ENCODE measurements at regions not wholly inside any gene's neighbourhood (a gene's known extent, or its start where the extent isn't known, plus 50 kb on each side); places are given as distances from the start of the nearest gene placed in this dataset.

- H2AFZ ChIP-seq (ENCODE audit: low read depth, low read length, poor library complexity, severe bottlenecking): no peak overlapping the region
- no TSS peak for BruUV-seq (replicated peaks)
- H3K4me1 ChIP-seq (ENCODE audit: control insufficient read depth in 1 of 2, insufficient read depth in 2 of 2, low read length in 2 of 2): no peaks in the 10 kb centered on the region
- no peaks in the 10 kb centered on the region for H3K79me2 ChIP-seq (ENCODE audit: insufficient read depth, low read length)
- intact Hi-C loops (cut with micrococcal nuclease): no loop called here
- no peak for ATAC-seq
- DNase-seq (ENCODE audit: low read depth, low spot score): no peak
- H4K20me1 ChIP-seq (ENCODE audit: insufficient read depth): no peaks in the 10 kb centered on the region
- no peaks in the 10 kb centered on the region for H3K27me3 ChIP-seq (ENCODE audit: insufficient read depth, low read length)
- no peak for TF ChIP-seq CBX3 (IDR thresholded peaks at IDR 0.05; ENCODE audit: low read depth)
- TF ChIP-seq MAX (IDR thresholded peaks at IDR 0.05): no peak
- TF ChIP-seq RAD21 (IDR thresholded peaks at IDR 0.05; ENCODE audit: low read depth): no peak
- TF ChIP-seq SRF (IDR thresholded peaks at IDR 0.05; ENCODE audit: low read depth): no peak
- TF ChIP-seq ZBTB33 (IDR thresholded peaks at IDR 0.05; ENCODE audit: extremely low read depth, insufficient replicate concordance, low read length): no peak
- no peak for TF ChIP-seq EZH2phosphoT487 (IDR thresholded peaks at IDR 0.05; ENCODE audit: borderline replicate concordance)
- no peak for TF ChIP-seq CTCF (IDR thresholded peaks at IDR 0.05 in 2 of 3, conservative IDR thresholded peaks at IDR 0.05 in 1 of 3; ENCODE audit: borderline replicate concordance in 1 of 3, insufficient read depth in 1 of 3, low read depth in 2 of 3, low read length in 2 of 3)
- TF ChIP-seq SIN3A (IDR thresholded peaks at IDR 0.05; ENCODE audit: low read depth): no peak
- TF ChIP-seq EGR1 (IDR thresholded peaks at IDR 0.05; ENCODE audit: low read depth): no peak
- no peak for TF ChIP-seq ELF1 (IDR thresholded peaks at IDR 0.05; ENCODE audit: borderline replicate concordance, low read depth)
- no peak for TF ChIP-seq JUND (IDR thresholded peaks at IDR 0.05)
- TF ChIP-seq YY1 (IDR thresholded peaks at IDR 0.05; ENCODE audit: extremely low read depth, insufficient replicate concordance, low read depth, low read length): no peak
- no peak for TF ChIP-seq POLR2AphosphoS5 (IDR thresholded peaks at IDR 0.05; ENCODE audit: low read depth, low read length)
- no peak for TF ChIP-seq ATF3 (IDR thresholded peaks at IDR 0.05)
- TF ChIP-seq REST (IDR thresholded peaks at IDR 0.05; ENCODE audit: low read depth): no peak
- no peak for TF ChIP-seq FOSL1 (IDR thresholded peaks at IDR 0.05; ENCODE audit: low read depth)
- no peak for TF ChIP-seq TCF7L2 (IDR thresholded peaks at IDR 0.05; ENCODE audit: borderline replicate concordance, extremely low read depth, insufficient read depth, insufficient read length)
- no peak for TF ChIP-seq ZFX (IDR thresholded peaks at IDR 0.05)
- ChIA-PET POLR2A (no interaction called here), CTCF (no interaction called here), RAD21 (ENCODE audit: low non-redundant PET in 1 of 2, low total read pairs in 2 of 2, uncharacterized antibody in 2 of 2, unreplicated experiment in 2 of 2) (no interaction called here)
- H3K9ac ChIP-seq (ENCODE audit: low read length): no peak overlapping the region
- H3K9me2 ChIP-seq (ENCODE audit: insufficient read depth): no peaks in the 10 kb centered on the region
- H3K4me2 ChIP-seq (ENCODE audit: low read length): no peak overlapping the region
- H3K9me3 ChIP-seq (ENCODE audit: control insufficient read depth in 1 of 2, insufficient read depth in 1 of 2, low read depth in 1 of 2, low read length in 2 of 2): no peaks in the 10 kb centered on the region
- no peak overlapping the region for H3K4me3 ChIP-seq (replicated peaks in 1 of 2; ENCODE audit: low read depth in 1 of 2, low read length in 2 of 2)
- no peaks in the 10 kb centered on the region for H3K36me3 ChIP-seq (ENCODE audit: control insufficient read depth in 1 of 2, insufficient read depth in 2 of 2, low read length in 2 of 2)
- H3K27ac ChIP-seq (ENCODE audit: low read depth, low read length): no peak overlapping the region
Observed at GRCh38 chr18:51619283-51619682, 421.8 kb upstream of the MEX3C start.

All from HCT116 (cell line).